NCI-H510A treated with DMSO at 0.1 percent for 48 hours (cell line): ENCODE measurements at regions not wholly inside any gene's neighbourhood (a gene's known extent, or its start where the extent isn't known, plus 50 kb on each side); places are given as distances from the start of the nearest gene placed in this dataset.
A peak's percentile ranks its signal among the peaks of the same experiment; 100 is the strongest.
"Not testable (repeated sequence)": the region's sequence is repeated elsewhere in the genome, so short reads cannot be mapped to it uniquely, and the experiment has no call there.

Experiments
- DNase-seq: peaks from one replicate; lab custom pipeline; 2025; lab: John Stamatoyannopoulos, UW

DNA sequence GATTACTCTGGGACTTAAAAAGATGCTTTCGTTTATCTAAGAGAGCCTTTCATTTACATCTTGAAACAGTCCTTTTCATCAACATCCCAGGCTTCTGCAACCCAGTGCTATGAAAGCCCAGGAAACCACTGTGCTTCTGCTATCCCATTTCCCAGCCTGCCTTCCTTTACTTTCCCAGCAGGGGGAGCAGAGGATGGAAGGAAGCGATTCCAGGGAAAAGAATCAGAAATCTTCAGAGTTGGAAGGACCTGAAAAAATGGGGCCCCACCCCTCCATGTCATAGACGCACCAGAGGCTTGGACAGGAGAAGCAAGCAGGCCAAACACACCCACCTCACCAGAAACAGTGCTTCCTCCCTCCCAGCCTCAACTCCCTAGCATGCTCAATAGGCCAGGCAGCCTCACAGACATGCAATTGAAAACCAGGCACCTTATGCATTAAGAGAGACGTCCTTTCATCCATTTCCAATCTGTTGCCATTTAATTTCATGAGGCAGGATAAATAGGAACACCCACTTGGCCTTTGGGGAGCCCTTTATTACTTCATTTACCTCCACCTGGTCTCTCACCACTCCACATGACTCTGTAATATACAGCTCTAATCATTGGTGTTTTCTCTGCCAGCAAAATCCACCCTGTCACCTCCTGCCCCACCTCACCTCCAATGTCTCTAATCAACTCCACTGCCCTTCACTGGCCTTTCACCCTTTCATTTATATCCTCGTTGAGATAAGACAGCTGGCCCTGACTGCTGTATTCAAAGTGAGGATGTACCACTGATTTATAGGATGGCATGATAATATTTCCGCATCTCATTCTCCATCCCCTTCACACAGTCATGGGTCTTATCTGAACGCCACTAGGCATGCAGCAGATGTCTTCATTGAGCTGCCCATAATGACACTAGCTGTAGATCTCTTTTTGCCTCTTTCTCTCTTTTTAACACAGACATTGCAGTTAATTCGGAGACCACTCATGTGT is 583.9 kb downstream of the NTRK3 start:
- no peak for DNase-seq

DNA sequence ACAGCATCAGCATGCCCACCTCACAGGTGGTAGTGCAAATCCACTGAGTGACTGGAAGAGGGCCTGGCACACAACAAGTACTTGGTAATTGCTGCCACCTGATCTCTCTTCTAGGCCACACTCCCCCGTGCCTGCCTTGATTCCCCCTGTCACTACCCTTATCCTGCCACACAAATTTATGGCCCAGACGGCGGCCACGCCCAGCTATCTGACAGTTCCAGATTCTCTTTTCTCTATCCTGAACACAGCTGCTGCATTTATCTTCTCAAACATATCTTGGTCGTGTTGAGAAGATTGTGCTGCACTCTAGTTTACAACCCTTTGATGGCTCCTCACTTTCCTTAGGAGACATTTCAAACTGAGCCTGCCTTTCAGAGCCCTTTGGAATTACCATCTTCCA is 585.2 kb downstream of the NTRK3 start:
- no peak for DNase-seq

DNA sequence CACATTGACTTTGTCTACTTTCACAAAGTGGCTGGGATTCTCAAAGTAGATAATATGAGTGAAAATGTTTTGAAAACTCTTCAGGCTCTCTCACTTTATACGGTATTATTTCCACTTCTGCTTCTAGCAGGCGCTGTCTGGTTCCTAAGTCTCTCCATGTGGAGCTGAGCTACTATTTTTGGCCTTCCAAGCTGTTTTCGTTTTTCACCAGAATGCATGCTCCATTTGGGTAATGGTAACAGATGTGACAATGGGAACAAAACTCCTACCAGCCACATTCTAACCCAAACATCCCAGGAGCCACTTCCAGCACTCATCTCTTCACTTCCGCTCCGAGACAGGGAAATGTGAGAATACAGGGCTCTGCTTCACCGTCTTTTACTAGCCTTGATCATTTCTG is 586.7 kb downstream of the NTRK3 start:
- no peak for DNase-seq

DNA sequence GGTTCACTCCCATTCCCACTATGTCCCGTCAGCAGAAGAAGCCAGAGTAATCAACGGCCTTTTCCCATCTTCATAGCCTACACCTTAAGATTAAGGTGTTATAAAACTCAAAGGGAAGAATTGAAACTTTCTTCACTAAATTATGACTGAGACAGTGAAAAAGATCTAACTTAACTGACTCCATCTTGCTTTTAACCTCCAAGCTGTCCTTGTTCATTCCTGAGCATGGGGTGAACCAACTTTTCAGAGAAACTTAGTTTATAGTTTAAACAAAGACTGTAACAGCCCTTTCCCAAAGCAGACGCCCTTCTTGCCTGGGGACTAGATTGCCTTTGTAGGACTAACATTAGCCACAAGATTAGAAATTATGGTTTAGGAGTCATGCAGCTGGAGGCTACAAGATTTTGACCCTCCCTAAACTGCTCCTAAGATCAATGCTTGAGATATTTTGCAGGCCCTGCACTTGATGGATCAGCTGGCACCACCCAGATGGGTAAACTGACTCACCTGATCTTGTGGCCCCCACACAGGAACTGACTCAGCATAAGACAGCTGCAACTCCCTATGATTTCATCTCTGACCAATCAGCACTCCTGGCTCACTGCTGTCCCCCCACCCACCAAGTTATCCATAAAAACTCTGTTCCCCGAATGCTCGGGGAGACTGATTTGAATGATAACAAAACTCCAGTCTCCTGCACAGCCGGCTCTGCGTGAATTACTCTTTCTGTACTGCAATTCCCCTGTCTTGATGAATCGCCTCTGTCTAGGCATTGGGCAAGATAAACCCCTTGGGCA is 587.6 kb downstream of the NTRK3 start:
- not testable (repeated sequence) for DNase-seq

DNA sequence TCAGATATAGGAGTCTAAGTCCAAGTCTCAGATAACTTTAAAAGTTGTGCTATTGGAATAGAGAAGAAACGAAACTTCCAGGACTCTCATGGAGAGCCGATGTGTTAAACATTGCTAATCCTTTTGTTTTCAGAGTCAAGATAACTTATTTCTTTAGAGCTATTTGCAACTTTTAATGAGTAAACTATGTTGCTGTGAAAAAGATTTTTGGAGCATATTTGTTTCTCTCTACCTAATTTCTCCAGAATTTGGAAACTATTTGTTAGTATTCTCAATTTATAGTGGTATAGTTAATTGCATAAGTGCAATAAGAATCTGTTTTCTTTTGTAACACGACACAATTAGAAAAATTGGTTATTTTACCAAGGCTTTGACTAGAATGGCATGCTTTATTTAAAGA is 588.9 kb downstream of the NTRK3 start:
- DNase-seq, result no peak

DNA sequence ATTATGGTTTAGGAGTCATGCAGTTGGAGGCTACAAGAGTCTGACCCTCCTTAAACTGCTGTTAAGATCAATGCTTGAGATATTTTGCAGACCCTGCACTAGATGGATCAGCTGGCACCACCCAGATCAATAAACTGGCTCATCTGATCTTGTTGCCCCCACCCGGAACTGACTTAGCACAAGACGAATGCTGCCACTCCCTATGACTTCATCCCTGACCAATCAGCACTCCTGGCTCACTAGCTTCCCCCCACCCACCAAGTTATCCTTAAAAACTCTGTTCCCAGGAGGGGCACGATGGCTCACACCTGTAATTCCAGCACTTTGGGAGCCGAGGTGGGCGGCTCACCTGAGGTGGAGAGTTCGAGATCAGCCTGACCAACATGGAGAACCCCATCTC is 594.0 kb downstream of the NTRK3 start:
- no peak for DNase-seq

DNA sequence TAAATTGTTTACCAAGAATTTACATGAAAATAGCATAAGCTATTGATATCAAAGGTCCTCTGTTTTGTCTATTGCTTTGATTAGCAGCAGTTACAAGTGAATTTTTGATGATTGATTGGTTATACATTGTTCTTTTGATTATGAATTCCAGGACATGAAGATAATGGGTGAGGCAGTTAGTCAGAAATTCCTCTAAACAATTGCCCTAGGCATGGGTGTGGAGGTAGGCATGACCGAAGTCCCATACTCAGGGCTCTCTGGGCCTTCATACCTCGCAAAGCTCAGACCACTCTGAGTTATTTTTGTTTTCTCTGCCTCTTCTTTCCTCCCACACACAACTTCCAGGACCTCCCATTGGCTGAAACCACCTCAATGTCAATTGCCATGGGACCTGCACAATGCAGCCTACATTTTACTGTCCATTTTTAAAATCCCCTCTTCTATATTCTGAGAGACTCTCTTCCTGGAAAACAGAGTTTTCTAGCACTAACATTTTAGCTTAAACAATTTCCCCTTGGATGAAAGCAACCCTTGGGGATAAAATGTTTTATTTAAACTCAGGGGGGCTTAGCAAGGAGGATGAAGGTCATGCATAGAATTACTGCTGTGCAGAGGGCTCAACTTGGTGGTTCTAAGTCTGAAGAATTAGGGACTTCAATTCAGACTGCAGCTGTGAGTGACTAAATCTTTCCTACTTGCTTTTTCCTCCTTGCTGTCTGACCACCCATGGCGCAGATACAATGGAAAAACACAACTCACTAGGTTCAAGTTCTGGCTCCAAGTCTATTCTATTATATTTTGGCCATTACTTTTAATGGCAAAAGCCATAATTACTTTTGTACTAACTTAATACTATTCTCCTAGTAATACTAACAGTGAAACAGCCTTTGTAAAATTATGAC is 594.8 kb downstream of the NTRK3 start:
- no peak for DNase-seq

DNA sequence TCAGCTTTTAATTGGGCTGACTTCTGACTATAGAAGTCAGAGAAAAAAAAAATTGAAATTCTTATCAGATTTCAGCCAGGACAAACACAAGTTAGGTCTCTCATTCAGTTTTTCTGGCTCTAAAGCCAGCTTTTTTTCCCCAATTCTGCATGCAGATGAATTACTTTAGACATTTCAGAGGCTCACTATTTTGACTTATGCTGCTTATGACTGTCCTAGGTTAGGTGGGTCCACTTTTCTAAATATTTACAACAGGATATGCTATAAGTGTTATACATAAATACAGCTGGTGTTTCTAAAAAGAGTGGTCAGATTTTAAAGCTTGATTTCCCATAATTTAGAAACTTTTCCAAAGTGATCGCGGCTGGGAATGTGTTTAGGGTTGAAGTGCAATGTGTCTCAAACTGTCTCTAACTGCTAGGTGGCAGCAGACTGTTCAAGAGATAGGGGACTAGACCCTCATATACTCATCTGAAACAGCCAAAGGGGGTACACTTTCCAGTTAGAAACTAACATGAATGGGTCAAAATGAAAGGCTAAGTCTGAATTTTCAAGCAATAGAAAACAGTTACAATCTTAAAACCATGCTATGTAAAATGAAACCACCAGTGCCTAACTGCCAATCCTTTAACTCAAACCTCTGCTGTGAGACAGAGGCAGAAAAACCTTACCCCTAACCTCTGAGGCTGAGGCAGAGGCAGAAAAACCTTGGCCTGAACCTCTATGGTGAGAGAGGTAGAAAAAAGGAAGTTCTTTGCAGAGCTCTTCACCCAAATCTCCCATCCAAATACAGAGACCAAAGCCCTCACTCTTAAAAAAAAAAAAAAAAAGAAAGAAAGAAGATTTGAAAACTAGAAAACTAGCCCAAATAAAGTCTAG is 596.0 kb downstream of the NTRK3 start:
- no peak for DNase-seq

DNA sequence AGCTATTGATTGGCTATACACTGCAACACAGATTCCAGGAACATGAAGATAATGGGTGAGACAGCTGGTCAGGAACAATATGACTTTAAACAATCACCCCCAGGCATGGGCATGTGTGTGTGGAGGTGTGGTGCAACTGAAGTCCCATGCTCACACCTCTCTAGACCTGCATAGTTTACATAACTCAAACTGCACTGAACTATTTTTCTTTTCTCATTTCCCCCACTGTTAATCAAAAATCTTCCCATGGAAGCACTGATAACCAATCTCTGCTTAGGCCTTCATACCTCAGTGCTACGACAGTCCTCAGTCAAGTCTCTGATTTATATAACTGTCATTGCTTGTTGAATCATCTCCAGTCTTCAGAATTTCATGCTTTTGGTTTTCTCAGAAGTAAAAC is 600.2 kb downstream of the NTRK3 start:
- DNase-seq, result no peak

DNA sequence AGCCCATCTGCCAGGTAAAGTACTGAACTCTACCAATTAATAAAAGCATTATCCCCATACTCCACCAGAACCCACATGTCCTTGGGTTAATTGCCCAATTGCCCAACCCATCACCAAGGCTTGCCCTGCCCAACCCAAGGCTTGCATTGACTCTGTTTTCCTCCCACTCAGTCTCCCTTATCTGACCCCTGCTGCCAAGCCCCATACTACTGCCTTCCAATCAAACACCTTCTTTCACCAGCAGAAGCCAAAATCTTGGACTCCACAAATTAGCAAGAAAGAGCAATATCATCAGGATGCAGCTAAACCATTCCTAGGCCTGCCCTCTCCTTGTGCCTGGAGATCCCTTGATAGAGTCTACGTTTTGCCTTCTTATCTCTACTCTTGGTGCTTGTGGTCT is 602.9 kb downstream of the NTRK3 start:
- DNase-seq, result no peak

DNA sequence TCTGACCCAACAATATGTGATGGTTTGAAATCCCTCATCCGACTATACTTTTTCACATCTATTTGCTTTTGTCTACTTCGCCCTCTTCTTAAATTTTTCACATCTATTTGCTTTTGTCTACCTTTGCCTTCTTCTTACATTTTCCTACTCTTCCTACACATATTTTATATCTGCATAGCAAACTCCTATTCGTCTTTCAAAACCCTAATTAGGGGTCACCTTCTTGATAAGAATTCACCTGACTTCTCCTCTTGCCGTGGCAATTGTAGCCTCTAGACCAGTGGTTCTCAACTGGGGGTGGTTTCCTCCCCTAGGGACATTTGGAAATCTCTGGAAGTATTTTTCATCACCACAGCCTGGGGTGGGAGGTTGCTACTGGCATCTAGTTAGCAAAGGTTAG is 607.4 kb downstream of the NTRK3 start:
- no peak for DNase-seq

DNA sequence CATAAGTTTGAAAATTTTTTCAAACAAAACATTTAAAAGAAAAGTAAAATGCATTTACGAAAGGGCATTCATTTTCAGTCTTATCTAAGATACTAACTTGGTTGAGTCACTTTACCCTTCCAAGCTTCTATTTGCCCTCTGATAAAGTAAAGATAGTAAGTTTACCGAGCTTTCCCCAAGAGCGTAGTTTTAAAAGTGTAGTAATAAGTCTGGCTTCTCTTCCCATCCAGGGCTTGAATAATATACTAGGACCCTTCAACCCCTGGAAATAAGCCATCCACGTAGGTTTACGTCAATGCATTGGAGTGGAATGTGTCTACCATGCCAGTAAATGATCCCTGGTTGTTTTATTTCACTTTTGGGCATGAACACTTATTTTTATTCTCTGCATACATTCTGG is 608.3 kb downstream of the NTRK3 start:
- no peak for DNase-seq

DNA sequence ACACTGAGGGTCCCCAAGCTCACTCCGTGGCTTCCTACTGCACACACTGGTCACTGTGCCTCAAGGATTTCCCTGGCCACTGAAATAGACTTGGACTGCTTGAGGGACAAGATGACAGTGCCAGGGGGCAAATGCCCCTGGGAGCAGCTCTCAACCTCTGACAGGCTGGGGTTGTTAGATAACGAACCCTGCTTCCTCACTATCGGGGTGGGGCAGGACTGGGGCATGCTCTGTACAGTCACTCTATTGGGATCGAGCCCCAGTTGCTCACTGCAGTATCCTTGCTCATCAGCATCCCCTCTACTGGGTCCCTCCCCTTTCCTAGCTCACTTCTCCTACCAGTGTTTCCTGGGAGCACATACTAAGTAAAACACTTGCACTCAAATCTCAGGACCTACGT is 610.8 kb downstream of the NTRK3 start:
- no peak for DNase-seq

DNA sequence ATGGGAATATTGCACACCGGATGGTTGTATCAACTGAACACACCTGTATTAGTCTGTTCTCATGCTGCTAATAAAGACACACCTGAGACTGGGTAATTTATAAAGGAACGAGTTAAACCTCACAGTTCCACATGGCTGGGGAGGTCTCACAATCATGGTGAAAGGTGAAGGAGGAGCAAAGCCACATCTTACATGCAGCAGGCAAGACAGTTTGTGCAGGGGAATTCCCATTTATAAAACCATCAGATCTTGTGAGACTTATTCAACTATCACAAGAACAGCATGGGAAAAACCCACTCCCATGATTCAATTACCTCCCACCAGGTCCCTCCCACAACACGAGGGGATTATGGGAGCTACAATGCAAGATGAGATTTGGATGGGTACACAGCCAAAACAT is 613.5 kb downstream of the NTRK3 start:
- not testable (repeated sequence) for DNase-seq

DNA sequence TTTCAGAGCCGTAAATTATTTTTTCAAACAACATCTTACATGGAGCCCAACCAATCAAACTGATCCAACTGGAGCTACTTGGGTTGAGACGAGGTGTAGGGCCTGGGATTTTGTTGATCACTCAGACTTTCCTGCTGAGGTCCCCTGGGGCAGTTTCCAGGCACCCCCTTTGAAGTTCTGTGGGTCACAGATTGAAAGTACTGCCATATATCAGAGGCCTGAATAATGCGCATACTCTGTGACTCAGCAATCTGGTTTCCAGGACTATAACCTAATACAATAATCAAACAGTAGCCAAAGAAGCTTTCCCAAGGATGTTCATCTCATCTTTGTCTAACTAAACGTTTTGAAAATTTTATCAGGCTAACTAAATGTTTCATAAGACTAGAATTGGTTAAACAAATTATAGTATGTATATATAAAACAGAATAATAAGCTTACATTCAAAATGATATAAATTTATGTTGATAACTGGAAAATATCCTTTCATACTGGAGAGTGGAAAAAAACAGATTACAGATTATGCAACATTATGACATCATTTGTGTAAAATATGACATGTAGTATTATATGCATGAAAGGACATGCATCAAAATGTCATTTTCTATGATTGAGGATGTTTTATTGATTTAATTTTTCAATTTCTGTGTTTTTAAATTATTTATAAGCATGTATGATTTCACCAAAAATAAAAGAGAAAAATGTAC is 617.1 kb downstream of the NTRK3 start:
- DNase-seq, result no peak

DNA sequence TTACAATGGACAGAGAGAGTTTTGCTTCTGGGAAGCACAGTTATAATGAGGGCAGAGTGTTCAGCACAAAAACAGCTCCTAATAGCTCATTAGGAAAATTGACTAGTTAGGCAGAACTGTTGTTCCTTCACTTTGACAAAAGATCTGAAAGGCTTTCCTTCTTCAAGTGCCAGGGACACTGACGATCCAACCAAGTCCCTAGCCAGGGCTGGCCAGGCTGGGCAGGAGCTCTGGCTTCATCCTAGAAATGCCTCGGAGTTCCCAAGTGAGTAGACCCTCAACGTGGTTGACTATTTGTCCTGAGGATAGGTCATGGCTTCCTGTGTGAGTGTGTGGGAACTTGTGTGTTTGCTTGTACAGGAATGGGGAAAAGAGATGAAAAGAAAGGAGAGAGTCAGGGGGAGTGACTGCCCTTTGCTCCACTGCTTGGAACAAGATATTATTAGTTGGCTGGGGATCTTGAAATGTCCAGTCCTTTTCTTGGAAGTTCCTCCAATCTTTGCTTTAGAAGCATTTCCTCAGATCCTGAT is 617.9 kb downstream of the NTRK3 start:
- DNase-seq, result no peak

DNA sequence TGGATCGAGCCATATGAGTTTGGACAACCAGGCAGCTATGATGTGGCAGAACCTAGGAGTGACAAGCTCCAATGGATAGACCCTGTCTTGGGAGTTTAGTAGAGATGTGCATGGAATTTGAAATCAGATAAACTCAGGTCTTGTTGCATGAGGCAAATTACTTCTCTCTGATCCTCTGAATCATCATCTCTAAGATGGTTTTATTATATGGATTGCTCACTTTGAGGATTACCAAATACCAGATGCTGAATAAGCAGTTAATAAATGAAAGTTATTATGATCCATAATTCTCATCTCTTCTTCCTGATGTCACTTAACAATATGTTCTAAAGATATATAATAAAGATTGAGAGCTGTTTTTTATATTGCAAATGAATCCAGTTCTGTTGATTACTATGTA is 622.2 kb downstream of the NTRK3 start:
- DNase-seq, result no peak

DNA sequence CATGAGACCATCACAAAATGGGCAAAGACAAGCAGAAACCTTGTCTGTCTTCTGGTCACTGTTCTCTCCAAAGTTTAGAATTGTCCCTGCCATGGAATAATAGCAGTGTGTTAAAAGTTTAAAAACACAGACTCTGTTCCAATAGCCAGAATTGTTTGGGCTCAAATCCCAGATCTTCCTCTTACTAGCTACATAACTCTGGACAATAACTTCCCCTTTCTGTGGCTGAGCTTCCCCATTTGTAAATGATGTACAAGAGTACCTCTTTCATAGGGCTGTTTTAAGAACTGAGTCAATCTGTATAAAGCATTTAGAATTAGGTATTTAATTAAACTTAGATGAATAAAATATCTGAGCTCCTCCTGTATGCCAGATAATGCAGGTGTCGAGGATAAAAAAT is 623.0 kb downstream of the NTRK3 start:
- no peak for DNase-seq

DNA sequence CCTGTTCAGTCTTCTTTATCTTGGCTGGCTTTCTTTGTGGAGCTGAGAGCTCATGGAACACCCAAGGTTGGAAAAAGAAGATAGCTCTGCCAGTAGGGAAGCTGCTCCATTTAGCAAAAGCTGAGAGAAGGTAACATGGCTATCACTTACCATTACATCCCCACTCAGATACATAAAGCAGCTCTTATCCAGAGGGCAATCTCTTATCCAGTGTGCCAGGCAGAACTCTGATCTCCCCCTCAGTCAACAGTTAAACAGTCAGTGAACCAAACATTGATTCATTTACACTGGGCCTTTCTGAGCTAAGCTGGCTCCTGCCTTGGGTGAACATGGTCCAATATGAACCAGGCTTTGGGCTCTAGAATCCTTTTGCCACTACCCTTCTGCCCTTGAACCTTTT is 624.2 kb downstream of the NTRK3 start:
- no peak for DNase-seq

DNA sequence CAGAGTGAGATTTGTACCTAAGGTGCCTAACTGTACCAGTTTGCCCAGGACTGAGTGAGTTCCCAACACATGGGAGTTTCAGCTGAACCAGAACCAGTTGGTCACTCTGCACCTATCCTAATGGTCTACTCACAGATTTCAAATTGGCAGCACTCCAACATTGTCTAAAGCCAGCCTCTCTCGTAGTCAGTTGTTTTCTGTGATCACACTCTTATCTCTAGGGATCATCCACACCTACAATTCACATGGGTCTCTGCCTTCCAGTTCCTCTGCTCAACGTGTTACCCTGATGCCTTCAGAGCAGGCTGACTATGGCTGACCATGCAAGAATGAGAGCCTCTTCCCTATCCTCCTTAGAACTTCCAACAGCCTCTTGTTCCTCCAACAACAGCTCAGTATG is 624.8 kb downstream of the NTRK3 start:
- DNase-seq, result peak; percentile 1
